PFSK-1 (cell line): ENCODE measurements at regions not wholly inside any gene's neighbourhood (a gene's known extent, or its start where the extent isn't known, plus 50 kb on each side); places are given as distances from the start of the nearest gene placed in this dataset.

Experiments used
- FOXP2 ChIP-seq: optimal IDR thresholded peaks from 2 replicates; pipeline ENCODE3; 2011; ENCODE audit warnings: borderline replicate concordance, control low read depth, inconsistent platforms; ENCODE audit not compliant: insufficient read depth; ENCODE audit errors: extremely low read length, extremely low read depth
- POLR2AphosphoS5 ChIP-seq: IDR thresholded peaks from 2 replicates; pipeline ENCODE4 v1.6.1; 2012; ENCODE audit warnings: low read depth, mild to moderate bottlenecking, control low read depth, low read length, moderate library complexity
- REST ChIP-seq, 2 experiments: IDR thresholded peaks; 2 replicates each; pipeline versions ENCODE4 v1.6.1 to v1.8.0; 2011 to 2012; ENCODE audit warnings: low read depth in 2 of 2, low read length in 2 of 2, control low read depth in 1 of 2, inconsistent platforms in 1 of 2, mild to moderate bottlenecking in 1 of 2, moderate library complexity in 1 of 2; ENCODE audit not compliant: insufficient read depth in 1 of 2
- SIN3A ChIP-seq: IDR thresholded peaks from 2 replicates; pipeline ENCODE4 v1.6.1; 2012; ENCODE audit warnings: mild to moderate bottlenecking, low read length, moderate library complexity, borderline replicate concordance; ENCODE audit not compliant: insufficient read depth
- TAF1 ChIP-seq: IDR thresholded peaks from 2 replicates; pipeline ENCODE4 v1.6.1; 2012; ENCODE audit warnings: low read length, control low read depth, borderline replicate concordance; ENCODE audit not compliant: insufficient read depth

- TF ChIP-seq SIN3A (no peak), REST (IDR thresholded peaks at IDR 0.05; ENCODE audit: insufficient read depth in 1 of 2, low read depth in 2 of 2, low read length in 2 of 2) (no peak), FOXP2 (no peak)
Observed at GRCh38 chr15:29616512-29616911, 205.8 kb downstream of the TJP1 start.

- TF ChIP-seq POLR2AphosphoS5: no peak
- no peak for TF ChIP-seq SIN3A
- no peak for TF ChIP-seq REST (IDR thresholded peaks at IDR 0.05; ENCODE audit: insufficient read depth in 1 of 2, low read depth in 2 of 2, low read length in 2 of 2)
- TF ChIP-seq FOXP2: no peak
- TF ChIP-seq TAF1: no peak
Observed at GRCh38 chr15:29615791-29616190, 206.5 kb downstream of the TJP1 start.

- TF ChIP-seq TAF1 (no peak), SIN3A (no peak), FOXP2 (no peak), REST (IDR thresholded peaks at IDR 0.05; ENCODE audit: insufficient read depth in 1 of 2, low read depth in 2 of 2, low read length in 2 of 2) (no peak), POLR2AphosphoS5 (no peak)
Observed at GRCh38 chr15:29613951-29614382, 208.3 kb downstream of the TJP1 start.

- TF ChIP-seq FOXP2 (no peak), POLR2AphosphoS5 (no peak), REST (IDR thresholded peaks at IDR 0.05; ENCODE audit: insufficient read depth in 1 of 2, low read depth in 2 of 2, low read length in 2 of 2) (no peak), TAF1 (no peak), SIN3A (no peak)
Observed at GRCh38 chr15:29612701-29613100, 209.6 kb downstream of the TJP1 start.

- TF ChIP-seq FOXP2 (no peak), REST (IDR thresholded peaks at IDR 0.05; ENCODE audit: insufficient read depth in 1 of 2, low read depth in 2 of 2, low read length in 2 of 2) (no peak), TAF1 (no peak), POLR2AphosphoS5 (no peak), SIN3A (no peak)
Observed at GRCh38 chr15:29612096-29612495, 210.2 kb downstream of the TJP1 start.
